Endodermal cell (in vitro differentiated cells): ENCODE measurements at regions not wholly inside any gene's neighbourhood (a gene's known extent, or its start where the extent isn't known, plus 50 kb on each side); places are given as distances from the start of the nearest gene placed in this dataset.
A peak's percentile ranks its signal among the peaks of the same experiment; 100 is the strongest.

Experiments
- DNase-seq: peaks from one replicate; pipeline ENCODE4 v3.0.0-alpha.2; 2017
- H3K27ac ChIP-seq: 2 replicates; pipeline ENCODE4 v1.5.1; 2013; ENCODE audit warnings: mild to moderate bottlenecking, low read depth, low read length, moderate library complexity
- H3K27me3 ChIP-seq: 2 replicates; pipeline ENCODE4 v1.6.1; 2013; ENCODE audit warnings: mild to moderate bottlenecking, low read length, moderate library complexity; ENCODE audit not compliant: insufficient read depth, control insufficient read depth, poor library complexity, severe bottlenecking
- H3K36me3 ChIP-seq: 2 replicates; pipeline ENCODE4 v1.7.0; 2013; ENCODE audit warnings: mild to moderate bottlenecking, low read length, moderate library complexity; ENCODE audit not compliant: control insufficient read depth, insufficient read depth
- H3K4me1 ChIP-seq: one replicate; pipeline ENCODE4 v1.7.0; 2013; ENCODE audit warnings: low read length; ENCODE audit not compliant: control insufficient read depth, insufficient read depth
- H3K4me3 ChIP-seq: 2 replicates; pipeline ENCODE4 v1.5.1; 2013; ENCODE audit warnings: mild to moderate bottlenecking, low read length, moderate library complexity
- H3K9ac ChIP-seq: 2 replicates; pipeline ENCODE4 v1.6.1; 2013; ENCODE audit warnings: mild to moderate bottlenecking, low read length, moderate library complexity; ENCODE audit not compliant: poor library complexity, severe bottlenecking; ENCODE audit errors: extremely low read depth
- H3K9me3 ChIP-seq: 2 replicates; pipeline ENCODE4 v1.6.1; 2013; ENCODE audit warnings: mild to moderate bottlenecking, low read length, moderate library complexity; ENCODE audit not compliant: control insufficient read depth
- H3K27ac Mint-ChIP-seq: 2 replicates; pipeline ENCODE4 v1.8.0; 2020; ENCODE audit warnings: mixed read lengths
- H3K27me3 Mint-ChIP-seq: 2 replicates; pipeline ENCODE4 v1.8.0; 2021; ENCODE audit warnings: mild to moderate bottlenecking, mixed read lengths; ENCODE audit not compliant: insufficient read depth
- H3K36me3 Mint-ChIP-seq: 2 replicates; pipeline ENCODE4 v1.8.0; 2020; ENCODE audit warnings: low read depth, mixed read lengths
- H3K4me1 Mint-ChIP-seq: 2 replicates; pipeline ENCODE4 v1.8.0; 2020; ENCODE audit warnings: mixed read lengths
- H3K4me3 Mint-ChIP-seq: 2 replicates; pipeline ENCODE4 v1.8.0; 2020; ENCODE audit warnings: mild to moderate bottlenecking, moderate library complexity, mixed read lengths
- H3K9me3 Mint-ChIP-seq: 2 replicates; pipeline ENCODE4 v1.8.0; 2020; ENCODE audit warnings: mild to moderate bottlenecking, mixed read lengths
- CTCF ChIP-seq: fragments of 200-600 bp; sonication (generic); conservative IDR thresholded peaks from 2 replicates; pipeline ENCODE4 v1.5.0; 2021; ENCODE audit warnings: antibody characterized with exemption, mild to moderate bottlenecking
- WGBS, 2 experiments: methylation state at CpG; one replicate each; pipeline versions ENCODE4 v1.1.5 to v1.1.7; 2013; ENCODE audit warnings: missing lambda C conversion rate in 2 of 2, mixed read lengths in 1 of 2; ENCODE audit not compliant: insufficient coverage in 1 of 2, insufficient read length in 1 of 2; 5-methylcytosine and 5-hydroxymethylcytosine counted together

GRCh38 chr18:10398571-10398970 lies 55.9 kb upstream of the APCDD1 start:
- no peak overlapping the region for H3K4me3 Mint-ChIP-seq
- H3K36me3 Mint-ChIP-seq: no peaks in the 10 kb centered on the region
- H3K27me3 ChIP-seq: no peaks in the 10 kb centered on the region
- H3K4me1 Mint-ChIP-seq: peaks cover 5% of the 10 kb centered on the region
- DNase-seq: no peak
- peaks cover 8% of the 10 kb centered on the region for H3K9me3 ChIP-seq
- H3K4me3 ChIP-seq: no peak overlapping the region
- no peak overlapping the region for H3K27ac Mint-ChIP-seq
- WGBS, 2 experiments: 55 to 77% methylated on average over 2 to 3 of the region's 3 CpGs
- H3K9me3 Mint-ChIP-seq: peaks cover 4% of the 10 kb centered on the region
- no peak for TF ChIP-seq CTCF
- no peaks in the 10 kb centered on the region for H3K27me3 Mint-ChIP-seq
- peak overlapping the region; percentile 47 for H3K27ac ChIP-seq
- H3K4me1 ChIP-seq: no peaks in the 10 kb centered on the region
- H3K36me3 ChIP-seq: no peaks in the 10 kb centered on the region
- H3K9ac ChIP-seq: no peak overlapping the region

GRCh38 chr18:10399465-10399864 lies 55.0 kb upstream of the APCDD1 start:
- H3K4me3 ChIP-seq: no peak overlapping the region
- no peaks in the 10 kb centered on the region for H3K4me1 ChIP-seq
- Mint-ChIP-seq H3K4me1 (peaks cover 14% of the 10 kb centered on the region), H3K27ac (no peak overlapping the region), H3K9me3 (no peaks in the 10 kb centered on the region), H3K27me3 (no peaks in the 10 kb centered on the region), H3K36me3 (no peaks in the 10 kb centered on the region), H3K4me3 (no peak overlapping the region)
- H3K9ac ChIP-seq: no peak overlapping the region
- DNase-seq: no peak
- no peak for TF ChIP-seq CTCF
- no peak overlapping the region for H3K27ac ChIP-seq
- H3K36me3 ChIP-seq: no peaks in the 10 kb centered on the region
- 95 to 100% methylated on average over 1 to 5 of the region's 5 CpGs for WGBS, 2 experiments
- no peaks in the 10 kb centered on the region for H3K27me3 ChIP-seq
- no peaks in the 10 kb centered on the region for H3K9me3 ChIP-seq

DNA sequence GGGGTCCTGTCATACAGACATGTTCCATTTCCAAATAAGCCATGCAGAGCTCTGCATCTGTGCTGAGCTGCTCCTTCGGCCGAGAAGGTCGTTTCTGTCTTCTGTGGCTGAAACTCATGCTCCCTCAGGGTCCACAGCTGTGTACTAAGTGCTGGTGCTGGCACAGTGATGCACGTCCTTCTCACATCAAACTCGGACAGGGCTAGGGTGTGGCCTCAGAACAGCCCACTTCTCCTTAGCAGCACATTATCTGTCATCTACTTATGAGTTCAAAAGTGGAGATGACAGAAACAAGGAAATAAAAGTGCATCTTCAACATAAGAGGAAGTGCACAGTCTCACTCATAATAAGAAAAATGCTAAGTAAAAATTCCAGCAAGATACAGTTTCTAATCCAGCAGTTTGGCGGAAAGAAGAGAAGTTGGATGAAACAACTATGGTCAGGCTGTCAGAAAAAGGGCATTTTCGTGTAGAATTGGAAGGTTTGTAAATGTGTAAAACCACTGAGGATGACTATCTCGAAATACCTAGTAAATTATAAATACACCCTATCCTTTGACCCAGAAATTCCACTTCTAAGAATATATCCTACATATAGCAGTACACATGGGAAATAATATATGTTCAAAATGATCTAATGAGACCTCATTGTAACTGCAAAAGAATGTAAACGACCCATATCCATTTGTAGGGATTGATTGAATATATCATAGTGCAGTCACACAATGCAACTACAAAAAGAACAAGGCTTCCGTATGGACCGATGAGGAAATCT lies 53.7 kb upstream of the APCDD1 start:
- no peaks in the 10 kb centered on the region for H3K27me3 Mint-ChIP-seq
- no peaks in the 10 kb centered on the region for H3K9me3 Mint-ChIP-seq
- TF ChIP-seq CTCF: no peak
- no peak overlapping the region for H3K4me3 ChIP-seq
- no peak overlapping the region for H3K9ac ChIP-seq
- H3K36me3 Mint-ChIP-seq: no peaks in the 10 kb centered on the region
- no peaks in the 10 kb centered on the region for H3K27me3 ChIP-seq
- no peaks in the 10 kb centered on the region for H3K9me3 ChIP-seq
- H3K36me3 ChIP-seq: no peaks in the 10 kb centered on the region
- DNase-seq: no peak
- no peak overlapping the region for H3K27ac Mint-ChIP-seq
- peaks cover 25% of the 10 kb centered on the region for H3K4me1 Mint-ChIP-seq
- peaks cover 2% of the 10 kb centered on the region for H3K4me1 ChIP-seq
- no peak overlapping the region for H3K4me3 Mint-ChIP-seq
- H3K27ac ChIP-seq: no peak overlapping the region
- WGBS, 2 experiments: 90 to 91% methylated on average over 6 to 11 of the region's 11 CpGs
